ENCODE measurements at regions not wholly inside any gene's neighbourhood (a gene's known extent, or its start where the extent isn't known, plus 50 kb on each side); places are given as distances from the start of the nearest gene placed in this dataset.

GRCh38 chr15:69974321-69974720 lies 123.4 kb downstream of the TLE3 start:
- TF ChIP-seq EZH2 (IDR thresholded peaks at IDR 0.05; ENCODE audit: low read length, missing control alignments) (no peak), CTCF (conservative IDR thresholded peaks at IDR 0.05 in 1 of 2, IDR thresholded peaks at IDR 0.05 in 1 of 2; ENCODE audit: low read depth in 1 of 2, low read length in 2 of 2) (no peak)
